Panc1 (cell line): ENCODE measurements at regions not wholly inside any gene's neighbourhood (a gene's known extent, or its start where the extent isn't known, plus 50 kb on each side); places are given as distances from the start of the nearest gene placed in this dataset.

Experiments used
- ATAC-seq: fragments of 200-7000 bp; cut with Tn5 transposase; 2 replicates; pipeline ENCODE4 v1.9.1; 2020; ENCODE audit warnings: mild to moderate bottlenecking, moderate library complexity
- BruUV-seq: library from RNA; stranded (reverse); fragments of 400-500 nt; replicated peaks from 2 replicates; lab custom pipeline; 2021; lab: Mats Ljungman, UMichigan
- CTCF ChIA-PET: fragments of 300-600 bp; sonication (Branson Sonifier 250); formaldehyde crosslinking; loops from one replicate; lab custom pipeline; 2022; ENCODE audit warnings: antibody characterized with exemption; lab: Charles Lee
- POLR2A ChIA-PET: fragments of 300-600 bp; sonication (Branson Sonifier 250); formaldehyde crosslinking; loops from one replicate; lab custom pipeline; 2022; ENCODE audit warnings: antibody characterized with exemption; lab: Charles Lee
- DNase-seq: peaks from one replicate; pipeline ENCODE4 v3.0.0-alpha.2; 2010; ENCODE audit warnings: low read depth, low spot score
- H3K27ac ChIP-seq: 2 replicates; pipeline ENCODE4 v1.5.1; 2011; ENCODE audit warnings: mild to moderate bottlenecking, low read length, inconsistent platforms
- H3K27me3 ChIP-seq: fragments of 200-500 bp; sonication (Bioruptor generic); 2 replicates; pipeline ENCODE4 v1.6.0; 2014; ENCODE audit warnings: low read length, inconsistent platforms; ENCODE audit not compliant: control insufficient read depth, insufficient read depth
- H3K36me3 ChIP-seq: fragments of 200-500 bp; sonication (Bioruptor generic); 2 replicates; pipeline ENCODE4 v1.5.1; 2014; ENCODE audit warnings: inconsistent platforms, mild to moderate bottlenecking, low read length, moderate library complexity; ENCODE audit not compliant: control insufficient read depth, insufficient read depth
- H3K4me1 ChIP-seq: 2 replicates; pipeline ENCODE4 v1.5.1; 2011; ENCODE audit warnings: inconsistent platforms, mild to moderate bottlenecking, low read length, moderate library complexity; ENCODE audit not compliant: control insufficient read depth, insufficient read depth
- H3K4me3 ChIP-seq, 2 experiments: 2 replicates each; pipeline ENCODE4 v1.5.1; 2011 to 2012; ENCODE audit warnings: low read depth in 2 of 2, low read length in 2 of 2, mild to moderate bottlenecking in 2 of 2, inconsistent platforms in 1 of 2, moderate library complexity in 1 of 2
- H3K9me3 ChIP-seq: fragments of 200-500 bp; sonication (Bioruptor generic); 2 replicates; pipeline ENCODE4 v1.5.1; 2014; ENCODE audit warnings: low read depth, mild to moderate bottlenecking, inconsistent platforms, low read length, moderate library complexity; ENCODE audit not compliant: control insufficient read depth, insufficient read depth
- CTCF ChIP-seq: fragments of 450-650 bp; IDR thresholded peaks from 2 replicates; pipeline ENCODE4 v1.5.1; 2017; ENCODE audit warnings: mild to moderate bottlenecking
- POLR2AphosphoS5 ChIP-seq: IDR thresholded peaks from 2 replicates; pipeline ENCODE4 v1.6.1; 2012; ENCODE audit warnings: mild to moderate bottlenecking, low read depth, low read length, moderate library complexity
- REST ChIP-seq, 2 experiments: IDR thresholded peaks; 2 replicates each; pipeline ENCODE4 v1.6.1; 2011 to 2012; ENCODE audit warnings: low read depth in 2 of 2, control low read depth in 1 of 2, low read length in 1 of 2, mild to moderate bottlenecking in 1 of 2, moderate library complexity in 1 of 2; ENCODE audit not compliant: insufficient read depth in 1 of 2
- SIN3A ChIP-seq: IDR thresholded peaks from 2 replicates; pipeline ENCODE4 v1.6.1; 2012; ENCODE audit warnings: low read depth, mild to moderate bottlenecking, low read length, moderate library complexity, borderline replicate concordance; ENCODE audit not compliant: insufficient read depth
- TCF7L2 ChIP-seq: IDR thresholded peaks from 2 replicates; pipeline ENCODE4 v1.6.1; 2011; ENCODE audit warnings: mild to moderate bottlenecking, low read depth, low read length, inconsistent platforms
- in situ Hi-C: cut with HindIII; loops from 2 replicates; pipeline ENCODE4 v1.10.0; 2016; ENCODE audit warnings: low sequenced_read_pairs, low pct_unique_long_range_greater_than_20kb
- intact Hi-C: fragments of 100-400 bp; cut with micrococcal nuclease; formaldehyde crosslinking; loops from one replicate; pipeline ENCODE4 v1.10.0; 2022; ENCODE audit not compliant: unreplicated experiment

GRCh38 chr5:103617090-103617489, 54.5 kb upstream of the NUDT12 start:
- intact Hi-C loops, result no loop called here
- no peak overlapping the region for H3K4me3 ChIP-seq
- no peaks in the 10 kb centered on the region for H3K36me3 ChIP-seq
- H3K4me1 ChIP-seq, result no peaks in the 10 kb centered on the region
- ATAC-seq (no peak), DNase-seq (no peak)
- CTCF ChIA-PET, result no interaction called here
- in situ Hi-C loops, result no loop called here
- POLR2A ChIA-PET, result no interaction called here
- TF ChIP-seq SIN3A, result no peak
- no peak for TF ChIP-seq POLR2AphosphoS5
- TF ChIP-seq CTCF, result no peak
- no peak for TF ChIP-seq REST (IDR thresholded peaks at IDR 0.05; ENCODE audit: insufficient read depth in 1 of 2, low read depth in 2 of 2, low read length in 1 of 2)
- no peak for TF ChIP-seq TCF7L2
- no peak overlapping the region for H3K27ac ChIP-seq
- BruUV-seq, result no TSS peak
- H3K9me3 ChIP-seq, result no peaks in the 10 kb centered on the region
- no peaks in the 10 kb centered on the region for H3K27me3 ChIP-seq

GRCh38 chr5:103612545-103612944, 50.0 kb upstream of the NUDT12 start:
- no TSS peak for BruUV-seq
- ChIA-PET POLR2A (no interaction called here), CTCF (no interaction called here)
- H3K9me3 ChIP-seq, result no peaks in the 10 kb centered on the region
- intact Hi-C loops (no loop called here), in situ Hi-C loops (no loop called here)
- H3K4me3 ChIP-seq, result no peak overlapping the region
- no peaks in the 10 kb centered on the region for H3K4me1 ChIP-seq
- no peak overlapping the region for H3K27ac ChIP-seq
- DNase-seq, result no peak
- TF ChIP-seq POLR2AphosphoS5 (no peak), REST (IDR thresholded peaks at IDR 0.05; ENCODE audit: insufficient read depth in 1 of 2, low read depth in 2 of 2, low read length in 1 of 2) (no peak), CTCF (no peak), TCF7L2 (no peak), SIN3A (no peak)
- H3K27me3 ChIP-seq, result no peaks in the 10 kb centered on the region
- no peak for ATAC-seq
- no peaks in the 10 kb centered on the region for H3K36me3 ChIP-seq
